GM19452 (cell line): ENCODE measurements at regions not wholly inside any gene's neighbourhood (a gene's known extent, or its start where the extent isn't known, plus 50 kb on each side); places are given as distances from the start of the nearest gene placed in this dataset.
"Not testable (repeated sequence)": the region's sequence is repeated elsewhere in the genome, so short reads cannot be mapped to it uniquely, and the experiment has no call there.

Experiments
- ATAC-seq: cut with Tn5 transposase; IDR thresholded peaks from one replicate; pipeline ENCODE4 v1.9.1; 2021; ENCODE audit not compliant: unreplicated experiment

GRCh38 chr12:131333621-131334440 is 377.1 kb upstream of the SFSWAP start:
- ATAC-seq = no peak

GRCh38 chr12:131334835-131335234 is 376.1 kb upstream of the SFSWAP start:
- no peak for ATAC-seq

- no peak for ATAC-seq
These were observed 375.4 kb upstream of the SFSWAP start for GRCh38 chr12:131335456-131335855.

- ATAC-seq = not testable (repeated sequence)
These were observed 373.0 kb upstream of the SFSWAP start for GRCh38 chr12:131337861-131338260.

GRCh38 chr12:131340616-131341210 is 370.2 kb upstream of the SFSWAP start:
- ATAC-seq = no peak

GRCh38 chr12:131341608-131342007 is 369.3 kb upstream of the SFSWAP start:
- ATAC-seq = not testable (repeated sequence)

GRCh38 chr12:131343436-131343835 is 367.5 kb upstream of the SFSWAP start:
- ATAC-seq = not testable (repeated sequence)

GRCh38 chr12:131344715-131345520 is 366.0 kb upstream of the SFSWAP start:
- not testable (repeated sequence) for ATAC-seq

- ATAC-seq = no peak
These were observed 365.1 kb upstream of the SFSWAP start for GRCh38 chr12:131345521-131346436.

GRCh38 chr12:131346555-131347344 is 364.1 kb upstream of the SFSWAP start:
- no peak for ATAC-seq

GRCh38 chr12:131347345-131347714 is 363.6 kb upstream of the SFSWAP start:
- ATAC-seq = no peak

- ATAC-seq = no peak
These were observed 363.2 kb upstream of the SFSWAP start for GRCh38 chr12:131347732-131348131.

GRCh38 chr12:131348231-131348630 is 362.7 kb upstream of the SFSWAP start:
- no peak for ATAC-seq

GRCh38 chr12:131348646-131349045 is 362.2 kb upstream of the SFSWAP start:
- no peak for ATAC-seq

- ATAC-seq = no peak
These were observed 361.3 kb upstream of the SFSWAP start for GRCh38 chr12:131349397-131350127.

- no peak for ATAC-seq
These were observed 360.0 kb upstream of the SFSWAP start for GRCh38 chr12:131350943-131351318.

- ATAC-seq = no peak
These were observed 359.4 kb upstream of the SFSWAP start for GRCh38 chr12:131351319-131352028.

- ATAC-seq = no peak
These were observed 358.5 kb upstream of the SFSWAP start for GRCh38 chr12:131352296-131352900.
